ENCODE measurements at regions not wholly inside any gene's neighbourhood (a gene's known extent, or its start where the extent isn't known, plus 50 kb on each side); places are given as distances from the start of the nearest gene placed in this dataset.
"Not testable (repeated sequence)": the region's sequence is repeated elsewhere in the genome, so short reads cannot be mapped to it uniquely, and the experiment has no call there.

DNA sequence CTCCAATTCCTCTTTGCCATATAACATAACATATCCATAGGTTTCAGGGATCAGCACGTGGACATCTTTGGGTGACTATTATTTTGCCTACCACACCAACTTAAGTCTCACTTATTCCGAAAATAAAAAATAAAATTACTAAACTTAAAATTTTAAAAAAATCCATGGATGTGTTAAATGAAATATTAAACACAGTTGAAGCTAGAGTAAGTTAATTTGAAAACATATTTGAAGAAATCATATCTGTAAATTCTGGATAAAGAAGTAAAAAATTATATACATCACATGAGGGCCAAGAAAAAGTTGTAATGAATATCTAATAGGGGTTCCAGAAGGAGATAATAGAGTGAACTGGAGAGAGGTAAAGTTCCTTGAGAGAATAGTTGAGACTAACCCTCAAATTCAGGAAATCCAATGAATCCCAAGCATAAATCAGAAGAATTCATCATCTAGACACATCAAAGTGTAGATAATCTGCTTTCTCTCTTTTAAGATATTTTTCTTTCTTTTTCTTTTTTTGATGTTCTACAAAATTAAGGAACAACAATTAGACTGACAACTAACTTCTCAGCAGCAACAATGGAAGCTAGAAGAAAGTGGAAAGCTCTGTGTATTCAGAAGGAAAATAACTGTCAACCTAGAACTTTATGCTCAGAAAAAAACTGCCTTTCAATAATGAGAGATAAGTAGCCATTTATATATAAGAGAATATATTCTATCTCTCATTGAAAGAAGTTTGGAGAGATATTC lies 147.4 kb downstream of the ABHD5 start:
- Histone ChIP-seq H3K4me3 (ENCODE audit: low read length) (no peak overlapping the region), H3K4me1 (ENCODE audit: control insufficient read depth, insufficient read depth, low read length) (no peaks in the 10 kb centered on the region), H3K9me3 (ENCODE audit: control insufficient read depth, low read length) (no peaks in the 10 kb centered on the region), H3K27ac (ENCODE audit: low read length) (no peak overlapping the region), H3K27me3 (ENCODE audit: control insufficient read depth, insufficient read depth) (peaks cover 2% of the 10 kb centered on the region)
- intact Hi-C loops (cut with DNase I) = no loop called here
- 27% methylated on average over 2 of the region's 2 CpGs for WGBS
- ATAC-seq (no peak), DNase-seq (no peak)

DNA sequence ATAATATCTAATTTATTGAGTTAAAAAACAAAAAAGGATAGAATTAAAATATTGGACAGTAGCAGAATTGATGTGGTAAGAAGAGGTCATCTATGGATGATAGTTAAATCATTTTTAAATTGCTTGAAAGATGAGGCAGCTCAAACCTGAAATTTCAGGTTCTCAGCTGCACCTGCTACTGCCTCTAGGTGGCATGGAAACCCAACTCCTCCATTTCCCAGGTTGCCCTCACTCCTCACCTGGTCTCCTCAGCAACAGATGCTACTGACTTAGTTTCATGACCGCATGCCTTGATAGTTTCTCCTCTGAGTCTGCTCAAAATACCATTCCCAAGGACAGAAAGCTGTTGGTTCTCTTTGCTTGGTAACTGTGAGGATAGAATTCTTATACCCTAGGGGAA lies 148.1 kb downstream of the ABHD5 start:
- no peak overlapping the region for H3K4me3 ChIP-seq (ENCODE audit: low read length)
- no peak overlapping the region for H3K27ac ChIP-seq (ENCODE audit: low read length)
- peaks cover 2% of the 10 kb centered on the region for H3K27me3 ChIP-seq (ENCODE audit: control insufficient read depth, insufficient read depth)
- H3K9me3 ChIP-seq (ENCODE audit: control insufficient read depth, low read length) = no peaks in the 10 kb centered on the region
- ATAC-seq (no peak), DNase-seq (no peak)
- intact Hi-C loops (cut with DNase I) = no loop called here
- H3K4me1 ChIP-seq (ENCODE audit: control insufficient read depth, insufficient read depth, low read length) = no peaks in the 10 kb centered on the region
- 90% methylated on average over 1 of the region's 1 CpG for WGBS

DNA sequence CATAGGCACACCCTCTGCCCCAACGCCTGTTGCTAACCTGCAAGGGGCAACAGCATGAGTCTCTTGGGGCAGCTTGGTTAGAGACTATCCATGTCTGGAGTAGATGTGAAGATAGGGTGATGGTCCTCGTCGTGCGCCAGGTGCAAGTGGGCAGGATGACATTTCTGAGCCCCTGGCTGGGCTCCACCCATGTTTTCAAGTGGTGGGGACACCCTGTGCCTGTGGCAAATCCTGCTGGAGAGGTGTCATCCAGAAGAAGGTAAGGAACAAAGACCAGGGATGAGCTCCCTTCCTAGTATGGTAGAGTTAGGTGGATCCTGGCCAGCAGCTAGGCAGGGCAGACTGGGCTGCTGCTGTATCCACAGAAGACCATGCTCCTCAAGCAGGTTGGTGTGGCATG lies 152.6 kb downstream of the ABHD5 start:
- Histone ChIP-seq H3K27me3 (ENCODE audit: control insufficient read depth, insufficient read depth) (peaks cover 2% of the 10 kb centered on the region), H3K4me3 (ENCODE audit: low read length) (no peak overlapping the region), H3K27ac (ENCODE audit: low read length) (no peak overlapping the region), H3K4me1 (ENCODE audit: control insufficient read depth, insufficient read depth, low read length) (no peaks in the 10 kb centered on the region), H3K9me3 (ENCODE audit: control insufficient read depth, low read length) (no peaks in the 10 kb centered on the region)
- intact Hi-C loops (cut with DNase I) = no loop called here
- no peak for DNase-seq
- ATAC-seq = no peak
- WGBS = 90% methylated on average over 4 of the region's 4 CpGs

DNA sequence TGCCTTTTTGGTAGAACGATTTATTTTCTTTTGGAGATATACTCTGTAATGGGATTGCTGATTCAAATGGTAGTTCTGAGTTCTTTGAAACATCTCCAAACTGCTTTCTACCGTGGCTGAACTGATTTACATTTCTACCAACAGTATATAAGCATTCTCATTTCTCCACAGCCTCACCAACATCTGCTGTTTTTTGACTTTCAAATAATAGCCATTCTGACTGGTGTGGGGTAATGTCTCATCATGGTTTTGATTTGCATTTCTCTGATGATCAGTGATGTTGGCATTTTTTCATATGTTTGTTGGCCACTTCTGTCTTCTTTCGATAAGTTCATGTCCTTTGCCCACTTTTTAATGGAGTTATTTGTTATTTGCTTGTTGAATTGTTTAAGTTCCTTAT lies 154.0 kb downstream of the ABHD5 start:
- DNase-seq (no peak), ATAC-seq (no peak)
- H3K27me3 ChIP-seq (ENCODE audit: control insufficient read depth, insufficient read depth) = peaks cover 2% of the 10 kb centered on the region
- intact Hi-C loops (cut with DNase I) = no loop called here
- no peak overlapping the region for H3K4me3 ChIP-seq (ENCODE audit: low read length)
- WGBS = 72% methylated on average over 3 of the region's 3 CpGs
- no peaks in the 10 kb centered on the region for H3K9me3 ChIP-seq (ENCODE audit: control insufficient read depth, low read length)
- H3K27ac ChIP-seq (ENCODE audit: low read length) = no peak overlapping the region
- no peaks in the 10 kb centered on the region for H3K4me1 ChIP-seq (ENCODE audit: control insufficient read depth, insufficient read depth, low read length)

DNA sequence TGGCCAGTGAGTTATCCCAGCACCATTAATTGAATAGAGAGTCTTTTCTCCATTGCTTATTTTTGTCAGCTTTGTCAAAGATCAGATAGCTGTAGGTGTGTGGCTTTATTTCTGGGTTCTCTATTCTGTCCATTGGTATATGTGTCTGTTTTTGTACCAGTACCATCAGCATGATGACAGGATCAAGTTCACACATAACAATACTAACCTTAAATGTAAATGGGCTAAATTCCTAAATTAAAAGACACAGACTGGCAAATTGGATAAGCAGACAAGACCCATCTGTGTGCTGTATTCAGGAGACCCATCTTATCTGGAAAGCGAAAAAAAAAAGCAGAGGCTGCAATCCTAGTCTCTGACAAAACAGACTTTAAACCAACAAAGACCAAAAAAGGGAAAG lies 154.8 kb downstream of the ABHD5 start:
- ATAC-seq; DNase-seq; H3K4me3 ChIP-seq (ENCODE audit: low read length); H3K4me1 ChIP-seq (ENCODE audit: control insufficient read depth, insufficient read depth, low read length); H3K27me3 ChIP-seq (ENCODE audit: control insufficient read depth, insufficient read depth); intact Hi-C loops (cut with DNase I); H3K9me3 ChIP-seq (ENCODE audit: control insufficient read depth, low read length); H3K27ac ChIP-seq (ENCODE audit: low read length): not testable (repeated sequence)
- WGBS = 45% methylated on average over 1 of the region's 1 CpG

DNA sequence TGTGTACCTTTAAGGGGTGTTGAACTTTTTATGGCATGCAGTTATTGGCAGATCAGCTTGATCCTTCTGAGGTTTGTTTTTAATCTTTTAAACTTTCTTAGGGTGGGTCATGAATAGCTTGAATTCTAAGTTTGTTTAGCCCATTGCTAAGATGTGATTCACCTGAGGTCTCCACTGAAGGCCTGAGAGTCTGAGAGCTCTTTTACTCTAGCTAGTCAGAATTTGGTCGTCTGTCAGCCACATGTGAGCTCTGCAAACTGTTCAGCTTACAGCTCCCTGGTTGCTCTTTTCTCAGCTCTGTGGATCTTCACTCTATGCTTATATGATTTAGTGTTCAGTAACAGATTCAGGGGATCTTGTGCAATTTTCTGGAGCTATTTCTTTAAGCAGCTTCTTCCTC lies 161.3 kb downstream of the ABHD5 start:
- H3K27me3 ChIP-seq (ENCODE audit: control insufficient read depth, insufficient read depth) = no peaks in the 10 kb centered on the region
- H3K9me3 ChIP-seq (ENCODE audit: control insufficient read depth, low read length) = no peaks in the 10 kb centered on the region
- H3K4me1 ChIP-seq (ENCODE audit: control insufficient read depth, insufficient read depth, low read length) = no peaks in the 10 kb centered on the region
- no peak overlapping the region for H3K27ac ChIP-seq (ENCODE audit: low read length)
- intact Hi-C loops (cut with DNase I) = no loop called here
- H3K4me3 ChIP-seq (ENCODE audit: low read length) = no peak overlapping the region
- ATAC-seq (no peak), DNase-seq (no peak)
- WGBS = 42% methylated on average over 1 of the region's 1 CpG

DNA sequence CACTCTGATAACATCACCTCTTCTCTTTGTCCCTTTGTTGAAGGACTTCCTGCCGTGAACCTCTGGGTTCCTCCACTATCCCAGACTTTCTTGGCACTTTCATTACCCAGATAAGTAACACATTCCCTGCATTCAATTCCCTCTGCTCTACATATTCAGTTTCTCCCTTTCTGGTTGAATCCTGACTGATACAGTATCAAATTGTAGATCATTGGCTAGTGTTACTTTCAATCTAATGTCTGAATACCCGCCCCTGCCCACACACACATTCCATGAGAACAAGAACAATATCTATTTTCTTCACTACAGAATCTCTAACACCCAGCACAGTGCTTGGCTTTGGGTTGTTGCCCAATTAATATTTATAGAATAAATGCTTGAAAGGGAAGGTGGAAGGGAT lies 163.5 kb downstream of the ABHD5 start:
- Histone ChIP-seq H3K27ac (ENCODE audit: low read length) (no peak overlapping the region), H3K9me3 (ENCODE audit: control insufficient read depth, low read length) (no peaks in the 10 kb centered on the region), H3K4me3 (ENCODE audit: low read length) (no peak overlapping the region), H3K4me1 (ENCODE audit: control insufficient read depth, insufficient read depth, low read length) (no peaks in the 10 kb centered on the region), H3K27me3 (ENCODE audit: control insufficient read depth, insufficient read depth) (no peaks in the 10 kb centered on the region)
- intact Hi-C loops (cut with DNase I) = no loop called here
- WGBS = 38% methylated on average over 2 of the region's 2 CpGs
- ATAC-seq = no peak
- no peak for DNase-seq

DNA sequence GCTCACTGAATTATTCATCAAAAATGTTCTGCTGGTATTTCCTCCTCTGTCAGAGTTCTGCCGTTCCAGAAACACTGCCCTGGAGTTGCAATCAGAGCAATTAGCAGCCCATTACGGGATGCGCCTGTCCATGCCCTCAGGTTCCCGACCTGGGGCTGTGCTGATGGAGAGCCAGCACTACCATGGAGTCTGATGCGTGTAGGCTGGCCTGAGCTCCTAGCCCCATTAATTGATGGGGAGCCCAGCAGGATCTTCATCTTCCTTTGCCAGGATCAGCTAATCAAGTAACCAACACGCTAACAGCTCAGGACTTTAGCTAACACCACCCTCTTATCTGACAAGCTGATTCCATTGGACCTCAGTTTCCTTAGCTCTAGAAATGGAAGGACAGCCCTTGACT lies 164.2 kb downstream of the ABHD5 start:
- H3K9me3 ChIP-seq (ENCODE audit: control insufficient read depth, low read length) = no peaks in the 10 kb centered on the region
- no peaks in the 10 kb centered on the region for H3K27me3 ChIP-seq (ENCODE audit: control insufficient read depth, insufficient read depth)
- no peak for DNase-seq
- H3K27ac ChIP-seq (ENCODE audit: low read length) = no peak overlapping the region
- WGBS = 63% methylated on average over 6 of the region's 6 CpGs
- H3K4me1 ChIP-seq (ENCODE audit: control insufficient read depth, insufficient read depth, low read length) = no peaks in the 10 kb centered on the region
- intact Hi-C loops (cut with DNase I) = loop anchor here in 2 of 4 donors (5.0 kb wide), 1 partner anchor 342 kb away; no protein-coding TSS in a partner anchor
- ATAC-seq = no peak
- H3K4me3 ChIP-seq (ENCODE audit: low read length) = no peak overlapping the region

DNA sequence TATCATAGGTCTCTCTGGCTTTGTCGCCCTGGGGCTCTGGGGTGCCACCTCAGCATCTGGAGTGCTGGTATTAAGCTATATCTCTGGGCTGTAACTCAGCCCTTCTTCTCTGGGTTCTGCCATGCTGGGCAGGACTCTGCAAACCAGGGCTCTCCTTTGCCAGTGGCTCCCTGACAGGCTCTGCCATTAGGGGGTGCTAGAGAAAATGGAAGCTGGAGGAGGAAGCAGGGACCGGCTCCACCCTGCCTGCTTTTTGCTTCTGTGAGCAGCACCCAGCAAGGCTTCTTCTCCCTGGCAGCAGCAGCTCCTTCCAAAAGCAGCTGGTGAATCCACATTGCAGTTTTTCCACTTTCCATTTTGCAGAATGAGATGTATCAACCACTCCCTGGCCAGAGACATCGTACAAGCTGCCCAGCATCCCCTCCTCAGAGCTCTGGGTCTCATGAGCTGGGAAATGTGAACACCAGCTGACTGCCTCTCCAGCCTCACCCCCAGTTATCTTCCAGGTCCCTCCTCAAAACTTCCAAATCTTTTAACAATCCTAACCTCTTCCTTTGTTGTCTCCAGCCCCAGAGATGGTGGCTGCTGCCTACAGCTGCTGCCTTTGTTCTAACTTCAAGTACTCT lies 165.0 kb downstream of the ABHD5 start:
- ATAC-seq (peak; percentile 85 to 91), DNase-seq (peak; percentile 57 to 79 (median 78))
- no peaks in the 10 kb centered on the region for H3K27me3 ChIP-seq (ENCODE audit: control insufficient read depth, insufficient read depth)
- H3K27ac ChIP-seq (ENCODE audit: low read length) = no peak overlapping the region
- WGBS = 29% methylated on average over 3 of the region's 3 CpGs
- no peaks in the 10 kb centered on the region for H3K4me1 ChIP-seq (ENCODE audit: control insufficient read depth, insufficient read depth, low read length)
- intact Hi-C loops (cut with DNase I) = loop anchor here in 2 of 4 donors (5.0 kb wide), 1 partner anchor 342 kb away; no protein-coding TSS in a partner anchor
- no peak overlapping the region for H3K4me3 ChIP-seq (ENCODE audit: low read length)
- no peaks in the 10 kb centered on the region for H3K9me3 ChIP-seq (ENCODE audit: control insufficient read depth, low read length)

DNA sequence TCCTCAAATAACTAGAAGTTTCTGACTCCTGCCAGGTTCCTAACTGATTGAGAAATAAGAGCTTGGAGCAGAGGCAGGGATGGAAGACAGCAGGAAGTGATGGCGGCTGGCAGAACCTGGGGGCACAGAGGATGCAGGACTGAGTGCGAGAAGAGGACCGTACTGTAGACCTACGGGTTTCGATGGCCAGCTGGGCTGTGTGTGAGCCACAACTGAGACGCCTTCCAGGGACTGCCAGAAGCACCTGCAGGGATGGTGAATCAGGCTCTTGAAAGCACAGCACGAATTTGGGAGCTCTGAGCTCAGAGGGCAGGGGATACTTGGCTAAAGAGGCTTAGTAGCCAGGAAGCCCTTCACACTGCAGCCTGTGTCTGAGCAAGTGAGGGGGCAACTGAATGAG lies 165.6 kb downstream of the ABHD5 start:
- no peak for DNase-seq
- Histone ChIP-seq H3K27me3 (ENCODE audit: control insufficient read depth, insufficient read depth) (no peaks in the 10 kb centered on the region), H3K9me3 (ENCODE audit: control insufficient read depth, low read length) (no peaks in the 10 kb centered on the region), H3K27ac (ENCODE audit: low read length) (no peak overlapping the region), H3K4me1 (ENCODE audit: control insufficient read depth, insufficient read depth, low read length) (no peaks in the 10 kb centered on the region), H3K4me3 (ENCODE audit: low read length) (no peak overlapping the region)
- ATAC-seq = no peak
- WGBS = 83% methylated on average over 7 of the region's 7 CpGs
- intact Hi-C loops (cut with DNase I) = loop anchor here in 2 of 4 donors (5.0 kb wide), 1 partner anchor 341 kb away; no protein-coding TSS in a partner anchor

DNA sequence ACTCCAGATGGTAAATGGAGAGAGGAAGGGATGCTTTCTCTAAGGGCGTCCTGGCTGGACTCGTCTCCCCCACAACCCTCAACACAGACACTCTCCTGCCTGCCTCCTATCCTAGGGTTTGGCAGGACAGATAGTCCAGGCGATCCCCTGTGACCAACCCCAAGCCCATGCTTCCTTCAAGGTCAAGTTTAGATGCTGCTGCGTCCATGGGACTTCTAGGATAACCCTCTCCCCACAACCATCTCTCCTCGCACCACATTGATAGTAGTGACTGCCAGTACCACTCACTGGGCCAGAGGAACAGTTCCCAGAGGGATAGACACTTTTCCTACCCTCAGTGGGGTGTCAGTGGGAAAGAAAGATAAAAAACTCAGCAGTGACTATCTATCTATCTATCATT lies 166.0 kb downstream of the ABHD5 start:
- Histone ChIP-seq H3K27ac (ENCODE audit: low read length) (no peak overlapping the region), H3K4me1 (ENCODE audit: control insufficient read depth, insufficient read depth, low read length) (no peaks in the 10 kb centered on the region), H3K9me3 (ENCODE audit: control insufficient read depth, low read length) (no peaks in the 10 kb centered on the region), H3K27me3 (ENCODE audit: control insufficient read depth, insufficient read depth) (no peaks in the 10 kb centered on the region), H3K4me3 (ENCODE audit: low read length) (no peak overlapping the region)
- ATAC-seq = no peak
- WGBS = 77% methylated on average over 5 of the region's 5 CpGs
- no peak for DNase-seq
- intact Hi-C loops (cut with DNase I) = loop anchor here in 2 of 4 donors (5.0 kb wide), 1 partner anchor 341 kb away; no protein-coding TSS in a partner anchor

Data from right cardiac atrium (tissue), 5 donors.